ENCODE measurements at regions not wholly inside any gene's neighbourhood (a gene's known extent, or its start where the extent isn't known, plus 50 kb on each side); places are given as distances from the start of the nearest gene placed in this dataset.

DNA sequence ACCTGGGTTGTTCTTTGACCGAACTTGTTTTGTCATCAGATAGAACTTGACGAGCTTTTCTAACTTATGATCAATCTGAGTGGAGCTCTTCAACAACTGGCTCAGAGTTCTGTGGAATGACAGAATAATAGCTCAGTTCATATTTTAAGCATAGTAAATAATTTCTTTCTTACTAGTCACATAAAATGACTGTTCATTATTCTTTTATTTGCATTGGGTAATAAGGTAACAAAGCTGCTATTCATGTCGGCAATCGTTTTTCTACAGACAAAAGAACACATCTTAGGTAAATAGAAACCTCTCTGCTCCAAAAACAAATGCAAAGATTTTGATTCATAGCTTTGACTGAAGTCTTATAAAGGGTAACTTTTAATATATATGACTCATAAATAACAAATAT, 57.3 kb upstream of the CXCL8 start:
- Histone ChIP-seq H3K27ac (no peak overlapping the region), H3K9me3 (no peaks in the 10 kb centered on the region), H3K4me3 (no peak overlapping the region), H3K36me3 (no peaks in the 10 kb centered on the region), H3K27me3 (no peaks in the 10 kb centered on the region), H3K4me1 (ENCODE audit: insufficient read depth) (peaks cover 1% of the 10 kb centered on the region)
- TF ChIP-seq, protein P1, sequence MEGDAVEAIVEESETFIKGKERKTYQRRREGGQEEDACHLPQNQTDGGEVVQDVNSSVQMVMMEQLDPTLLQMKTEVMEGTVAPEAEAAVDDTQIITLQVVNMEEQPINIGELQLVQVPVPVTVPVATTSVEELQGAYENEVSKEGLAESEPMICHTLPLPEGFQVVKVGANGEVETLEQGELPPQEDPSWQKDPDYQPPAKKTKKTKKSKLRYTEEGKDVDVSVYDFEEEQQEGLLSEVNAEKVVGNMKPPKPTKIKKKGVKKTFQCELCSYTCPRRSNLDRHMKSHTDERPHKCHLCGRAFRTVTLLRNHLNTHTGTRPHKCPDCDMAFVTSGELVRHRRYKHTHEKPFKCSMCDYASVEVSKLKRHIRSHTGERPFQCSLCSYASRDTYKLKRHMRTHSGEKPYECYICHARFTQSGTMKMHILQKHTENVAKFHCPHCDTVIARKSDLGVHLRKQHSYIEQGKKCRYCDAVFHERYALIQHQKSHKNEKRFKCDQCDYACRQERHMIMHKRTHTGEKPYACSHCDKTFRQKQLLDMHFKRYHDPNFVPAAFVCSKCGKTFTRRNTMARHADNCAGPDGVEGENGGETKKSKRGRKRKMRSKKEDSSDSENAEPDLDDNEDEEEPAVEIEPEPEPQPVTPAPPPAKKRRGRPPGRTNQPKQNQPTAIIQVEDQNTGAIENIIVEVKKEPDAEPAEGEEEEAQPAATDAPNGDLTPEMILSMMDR (IDR thresholded peaks at IDR 0.05), result no peak
- TF ChIP-seq POLR2A (IDR thresholded peaks at IDR 0.05), result no peak
- TF ChIP-seq EP300 (IDR thresholded peaks at IDR 0.05), result no peak
- DNase-seq, result no peak
- intact Hi-C loops (cut with DNase I), result no loop called here
- 90 to 95% (median 93%) methylated on average over 4 of the region's 4 CpGs for WGBS, 3 donors

DNA sequence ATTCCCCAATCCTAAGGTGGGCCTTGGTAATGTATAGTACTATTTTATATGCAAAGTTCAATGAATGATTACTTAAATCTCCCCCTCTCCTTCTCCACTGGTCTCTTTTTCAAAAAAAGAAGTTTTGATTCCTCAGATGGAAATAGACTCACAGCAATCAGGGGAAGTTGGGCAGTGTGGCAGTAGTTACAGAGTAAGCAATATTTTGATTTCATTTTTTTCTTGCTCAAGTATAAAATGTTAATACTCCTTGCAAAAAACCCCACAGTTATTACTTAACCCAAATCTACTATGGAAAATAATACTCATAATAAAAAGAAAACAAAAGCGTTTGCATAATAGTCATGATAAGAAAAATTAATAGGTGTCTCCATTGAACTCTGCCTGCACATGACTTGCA, 56.9 kb upstream of the CXCL8 start:
- H3K27ac ChIP-seq, result no peak overlapping the region
- intact Hi-C loops (cut with DNase I), result no loop called here
- peaks cover 1% of the 10 kb centered on the region for H3K4me1 ChIP-seq (ENCODE audit: insufficient read depth)
- H3K4me3 ChIP-seq, result no peak overlapping the region
- H3K27me3 ChIP-seq, result no peaks in the 10 kb centered on the region
- no peak for DNase-seq
- TF ChIP-seq POLR2A (IDR thresholded peaks at IDR 0.05), result no peak
- no peak for TF ChIP-seq EP300 (IDR thresholded peaks at IDR 0.05)
- TF ChIP-seq, protein P1 (IDR thresholded peaks at IDR 0.05), result no peak
- no peaks in the 10 kb centered on the region for H3K36me3 ChIP-seq
- 19 to 36% (median 20%) methylated on average over 1 of the region's 1 CpG for WGBS, 3 donors
- H3K9me3 ChIP-seq, result no peaks in the 10 kb centered on the region

DNA sequence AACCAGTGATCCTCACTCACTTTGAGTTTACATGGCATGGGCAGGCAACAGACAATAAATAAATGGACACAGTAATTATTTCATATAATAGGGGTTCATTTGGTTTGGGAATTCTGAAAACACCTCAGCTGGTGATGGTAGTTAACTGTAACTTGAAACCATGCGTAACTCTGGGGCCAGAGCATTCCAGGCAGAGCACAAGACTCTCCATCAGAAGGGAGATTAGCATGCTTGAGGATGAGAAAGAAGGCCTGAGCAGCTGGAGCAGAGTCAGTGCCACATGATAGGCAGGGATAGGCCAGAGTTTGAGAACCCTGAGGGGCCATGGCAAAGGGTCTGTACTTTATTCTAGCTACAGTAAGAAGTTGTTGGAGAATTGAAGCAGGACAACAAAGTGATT, 56.3 kb upstream of the CXCL8 start:
- intact Hi-C loops (cut with DNase I), result no loop called here
- 0 to 2% (median 0%) methylated on average over 1 of the region's 1 CpG for WGBS, 3 donors
- no peaks in the 10 kb centered on the region for H3K9me3 ChIP-seq

DNA sequence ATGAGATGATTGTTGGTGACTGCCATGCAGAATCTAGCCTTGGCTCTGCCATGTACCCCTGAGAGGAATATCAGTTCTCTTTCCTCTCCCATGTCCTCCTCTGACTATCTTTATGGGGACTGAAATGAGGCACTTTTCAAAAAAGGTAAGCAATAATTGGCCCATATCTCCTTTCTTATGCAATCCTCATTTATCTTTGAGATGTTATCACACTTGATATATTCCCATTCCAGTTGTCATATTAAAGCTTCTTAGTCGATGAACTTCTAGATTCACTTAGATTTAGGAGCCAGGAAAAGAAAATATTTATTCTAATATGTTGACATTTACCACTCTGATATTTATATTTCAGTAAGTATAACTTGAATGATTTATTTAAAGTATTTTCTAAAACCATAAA, 55.3 kb upstream of the CXCL8 start:
- H3K4me3 ChIP-seq, result no peak overlapping the region
- WGBS, 3 donors, result 41 to 54% (median 43%) methylated on average over 1 of the region's 1 CpG
- H3K27me3 ChIP-seq, result no peaks in the 10 kb centered on the region
- intact Hi-C loops (cut with DNase I), result no loop called here
- H3K9me3 ChIP-seq, result no peaks in the 10 kb centered on the region
- H3K27ac ChIP-seq, result no peak overlapping the region
- no peaks in the 10 kb centered on the region for H3K36me3 ChIP-seq
- no peaks in the 10 kb centered on the region for H3K4me1 ChIP-seq (ENCODE audit: insufficient read depth)
- DNase-seq, result no peak
- TF ChIP-seq, protein P1 (IDR thresholded peaks at IDR 0.05), result no peak
- TF ChIP-seq EP300 (IDR thresholded peaks at IDR 0.05) (no peak), POLR2A (IDR thresholded peaks at IDR 0.05) (no peak)

More for the DNA sequence above, 56.3 kb upstream of the CXCL8 start:
- DNase-seq, result no peak
- no peaks in the 10 kb centered on the region for H3K36me3 ChIP-seq
- no peak overlapping the region for H3K27ac ChIP-seq
- TF ChIP-seq, protein P1 (IDR thresholded peaks at IDR 0.05), result no peak
- H3K27me3 ChIP-seq, result no peaks in the 10 kb centered on the region
- H3K4me3 ChIP-seq, result no peak overlapping the region
- peaks cover 1% of the 10 kb centered on the region for H3K4me1 ChIP-seq (ENCODE audit: insufficient read depth)

- Histone ChIP-seq H3K27ac (no peak overlapping the region), H3K27me3 (no peaks in the 10 kb centered on the region), H3K36me3 (no peaks in the 10 kb centered on the region), H3K9me3 (no peaks in the 10 kb centered on the region), H3K4me1 (ENCODE audit: insufficient read depth) (no peaks in the 10 kb centered on the region), H3K4me3 (no peak overlapping the region)
- TF ChIP-seq POLR2A (IDR thresholded peaks at IDR 0.05) (no peak), EP300 (IDR thresholded peaks at IDR 0.05) (no peak)
- TF ChIP-seq, protein P1 (IDR thresholded peaks at IDR 0.05), result no peak
- WGBS, 3 donors, result 62 to 83% (median 74%) methylated on average over 1 of the region's 1 CpG
- intact Hi-C loops (cut with DNase I), result no loop called here
- no peak for DNase-seq
Observed at GRCh38 chr4:73687421-73687820, 52.9 kb upstream of the CXCL8 start.

Data from ovary (tissue), 7 donors.